Sigmoid colon (tissue), 6 donors: ENCODE measurements at regions not wholly inside any gene's neighbourhood (a gene's known extent, or its start where the extent isn't known, plus 50 kb on each side); places are given as distances from the start of the nearest gene placed in this dataset.

ENCODE experiments used
- DNase-seq: peaks from one replicate; pipeline ENCODE4 v3.0.0-alpha.2; 2019
- H3K27ac ChIP-seq, 4 donors: fragments of 200-600 bp; sonication (generic); one replicate each; pipeline ENCODE4 v1.5.1; 2016 to 2019; ENCODE audit warnings: mild to moderate bottlenecking in 1 of 4
- H3K27me3 ChIP-seq, 3 donors: fragments of 200-600 bp; sonication (generic); one replicate each; pipeline ENCODE4 v1.5.1; 2019; ENCODE audit warnings: mild to moderate bottlenecking in 1 of 3
- H3K36me3 ChIP-seq, 4 donors: fragments of 200-600 bp; sonication (generic); one replicate each; pipeline ENCODE4 v1.5.1; 2016 to 2019
- H3K4me1 ChIP-seq, 4 donors: fragments of 200-600 bp; sonication (generic); one replicate each; pipeline ENCODE4 v1.5.1; 2017 to 2019
- H3K4me3 ChIP-seq, 4 donors: fragments of 200-600 bp; sonication (generic); one replicate each; pipeline ENCODE4 v1.5.1; 2017 to 2019; ENCODE audit warnings: mild to moderate bottlenecking in 2 of 4, moderate library complexity in 1 of 4
- H3K9me3 ChIP-seq, 4 donors: fragments of 200-600 bp in 3 of 4; sonication (generic) in 3 of 4; one replicate each; pipeline versions ENCODE4 v1.5.1 to v1.6.1; 2013 to 2019
- EP300 ChIP-seq, 4 donors: sonication (generic); formaldehyde crosslinking; IDR thresholded peaks; one replicate each; pipeline ENCODE4 v1.6.1; 2017; ENCODE audit warnings: antibody characterized with exemption in 4 of 4
- POLR2A ChIP-seq, 2 donors: fragments of 450-650 bp; IDR thresholded peaks; one replicate each; pipeline ENCODE4 v1.6.1; 2016; ENCODE audit warnings: antibody characterized with exemption in 2 of 2, mild to moderate bottlenecking in 2 of 2, moderate library complexity in 2 of 2
- POLR2AphosphoS5 ChIP-seq, 4 donors: sonication (generic); formaldehyde crosslinking; IDR thresholded peaks; one replicate each; pipeline ENCODE4 v1.6.1; 2017; ENCODE audit warnings: antibody characterized with exemption in 4 of 4
- WGBS, 2 donors: extraction: QIAGEN DNeasy Blood & Tissue Kit; methylation state at CpG; one replicate each; pipeline ENCODE4 v1.1.7; 2013; 5-methylcytosine and 5-hydroxymethylcytosine counted together
- intact Hi-C: fragments of 100-400 bp; cut with DNase I; formaldehyde crosslinking; loops from one replicate; pipeline ENCODE4 v1.15.1; 2023
- TF ChIP-seq, protein P1 (sequence below), 4 experiments: fragments of 450-650 bp in 3 of 4; fragments of 200-600 bp in 1 of 4; IDR thresholded peaks; one replicate each; pipeline ENCODE4 v1.5.1; 2016 to 2019; ENCODE audit warnings: antibody characterized with exemption in 4 of 4, mild to moderate bottlenecking in 3 of 4, moderate library complexity in 2 of 4
- donor health status: healthy with polysubstance abuse.
- donor health status: healthy.

- Histone ChIP-seq H3K9me3 (no peaks in the 10 kb centered on the region), H3K27ac (no peak overlapping the region), H3K27me3 (no peaks in the 10 kb centered on the region), H3K36me3 (no peaks in the 10 kb centered on the region), H3K4me1 (no peaks in the 10 kb centered on the region), H3K4me3 (no peak overlapping the region)
- TF ChIP-seq POLR2A (IDR thresholded peaks at IDR 0.05), result no peak
- TF ChIP-seq POLR2AphosphoS5 (IDR thresholded peaks at IDR 0.05), result no peak
- no peak for TF ChIP-seq EP300 (IDR thresholded peaks at IDR 0.05)
- TF ChIP-seq, protein P1, sequence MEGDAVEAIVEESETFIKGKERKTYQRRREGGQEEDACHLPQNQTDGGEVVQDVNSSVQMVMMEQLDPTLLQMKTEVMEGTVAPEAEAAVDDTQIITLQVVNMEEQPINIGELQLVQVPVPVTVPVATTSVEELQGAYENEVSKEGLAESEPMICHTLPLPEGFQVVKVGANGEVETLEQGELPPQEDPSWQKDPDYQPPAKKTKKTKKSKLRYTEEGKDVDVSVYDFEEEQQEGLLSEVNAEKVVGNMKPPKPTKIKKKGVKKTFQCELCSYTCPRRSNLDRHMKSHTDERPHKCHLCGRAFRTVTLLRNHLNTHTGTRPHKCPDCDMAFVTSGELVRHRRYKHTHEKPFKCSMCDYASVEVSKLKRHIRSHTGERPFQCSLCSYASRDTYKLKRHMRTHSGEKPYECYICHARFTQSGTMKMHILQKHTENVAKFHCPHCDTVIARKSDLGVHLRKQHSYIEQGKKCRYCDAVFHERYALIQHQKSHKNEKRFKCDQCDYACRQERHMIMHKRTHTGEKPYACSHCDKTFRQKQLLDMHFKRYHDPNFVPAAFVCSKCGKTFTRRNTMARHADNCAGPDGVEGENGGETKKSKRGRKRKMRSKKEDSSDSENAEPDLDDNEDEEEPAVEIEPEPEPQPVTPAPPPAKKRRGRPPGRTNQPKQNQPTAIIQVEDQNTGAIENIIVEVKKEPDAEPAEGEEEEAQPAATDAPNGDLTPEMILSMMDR (IDR thresholded peaks at IDR 0.05), result no peak
- 64 to 71% methylated on average over 4 of the region's 4 CpGs for WGBS, 2 donors
- DNase-seq, result no peak
- intact Hi-C loops, result no loop called here
Measured at GRCh38 chr11:105553025-105553424, 56.8 kb upstream of the GRIA4 start.

- H3K4me1 ChIP-seq, result no peaks in the 10 kb centered on the region
- TF ChIP-seq EP300 (IDR thresholded peaks at IDR 0.05), result no peak
- TF ChIP-seq POLR2A (IDR thresholded peaks at IDR 0.05), result no peak
- TF ChIP-seq POLR2AphosphoS5 (IDR thresholded peaks at IDR 0.05), result no peak
- TF ChIP-seq, protein P1 (IDR thresholded peaks at IDR 0.05), result no peak
- H3K4me3 ChIP-seq, result no peak overlapping the region
- intact Hi-C loops, result no loop called here
- no peaks in the 10 kb centered on the region for H3K36me3 ChIP-seq
- 54 to 63% methylated on average over 3 of the region's 3 CpGs for WGBS, 2 donors
- no peaks in the 10 kb centered on the region for H3K27me3 ChIP-seq
- no peak overlapping the region for H3K27ac ChIP-seq
- H3K9me3 ChIP-seq, result no peaks in the 10 kb centered on the region
- no peak for DNase-seq
Measured at GRCh38 chr11:105548359-105548758, 61.5 kb upstream of the GRIA4 start.

DNA sequence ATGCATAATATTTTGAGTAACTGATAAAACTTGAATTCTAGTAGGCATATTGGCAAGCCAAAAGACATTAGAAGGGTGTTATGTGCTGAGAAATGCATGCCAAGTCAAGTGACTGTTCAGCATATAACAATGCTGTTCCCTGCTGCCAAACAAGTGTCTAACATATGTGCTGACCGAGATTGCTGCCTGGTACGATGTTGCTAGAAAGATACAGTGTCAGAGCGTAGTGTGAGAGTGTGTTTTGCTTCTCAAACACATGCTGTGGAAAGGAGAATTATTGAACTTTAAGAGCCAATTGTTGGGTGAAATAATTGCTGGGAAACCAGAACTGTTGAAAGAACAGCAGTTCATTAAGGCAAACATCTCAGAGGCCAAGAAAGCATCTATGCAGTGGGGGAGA, 71.3 kb upstream of the GRIA4 start:
- no peak for DNase-seq

DNA sequence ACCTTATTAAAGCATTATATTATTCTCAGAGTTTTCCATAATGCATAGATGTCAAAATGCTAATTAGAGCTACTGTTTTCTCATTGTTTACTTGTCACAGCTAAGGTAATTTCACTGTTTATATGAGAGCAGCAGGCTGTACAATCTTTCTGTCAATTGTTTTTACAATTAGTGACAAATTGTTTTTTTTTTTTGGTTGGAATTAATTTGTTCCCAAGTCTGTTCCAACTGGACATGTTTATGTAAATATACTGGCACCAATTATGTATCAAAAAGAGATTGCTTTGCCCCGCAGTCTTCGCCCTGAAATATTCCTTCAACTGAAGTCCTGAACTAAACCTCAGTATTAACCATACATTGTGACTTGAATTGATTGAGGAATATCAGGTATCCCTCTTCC, 72.3 kb upstream of the GRIA4 start:
- H3K4me1 ChIP-seq, result no peaks in the 10 kb centered on the region
- TF ChIP-seq POLR2A (IDR thresholded peaks at IDR 0.05), result no peak
- no peak for TF ChIP-seq EP300 (IDR thresholded peaks at IDR 0.05)
- TF ChIP-seq POLR2AphosphoS5 (IDR thresholded peaks at IDR 0.05), result no peak
- TF ChIP-seq, protein P1 (IDR thresholded peaks at IDR 0.05), result no peak
- no peak overlapping the region for H3K4me3 ChIP-seq
- no peak for DNase-seq
- no peaks in the 10 kb centered on the region for H3K27me3 ChIP-seq
- intact Hi-C loops, result no loop called here
- no peaks in the 10 kb centered on the region for H3K36me3 ChIP-seq
- H3K9me3 ChIP-seq, result no peaks in the 10 kb centered on the region
- no peak overlapping the region for H3K27ac ChIP-seq
- 43 to 44% methylated on average over 2 of the region's 2 CpGs for WGBS, 2 donors

More for the DNA sequence above, 71.3 kb upstream of the GRIA4 start:
- intact Hi-C loops, result no loop called here
- Histone ChIP-seq H3K27me3 (no peaks in the 10 kb centered on the region), H3K4me3 (no peak overlapping the region), H3K36me3 (no peaks in the 10 kb centered on the region), H3K4me1 (no peaks in the 10 kb centered on the region), H3K27ac (no peak overlapping the region), H3K9me3 (no peaks in the 10 kb centered on the region)
- 87 to 88% methylated on average over 3 of the region's 3 CpGs for WGBS, 2 donors
- TF ChIP-seq POLR2AphosphoS5 (IDR thresholded peaks at IDR 0.05) (no peak), EP300 (IDR thresholded peaks at IDR 0.05) (no peak), POLR2A (IDR thresholded peaks at IDR 0.05) (no peak)
- TF ChIP-seq, protein P1 (IDR thresholded peaks at IDR 0.05), result no peak

DNA sequence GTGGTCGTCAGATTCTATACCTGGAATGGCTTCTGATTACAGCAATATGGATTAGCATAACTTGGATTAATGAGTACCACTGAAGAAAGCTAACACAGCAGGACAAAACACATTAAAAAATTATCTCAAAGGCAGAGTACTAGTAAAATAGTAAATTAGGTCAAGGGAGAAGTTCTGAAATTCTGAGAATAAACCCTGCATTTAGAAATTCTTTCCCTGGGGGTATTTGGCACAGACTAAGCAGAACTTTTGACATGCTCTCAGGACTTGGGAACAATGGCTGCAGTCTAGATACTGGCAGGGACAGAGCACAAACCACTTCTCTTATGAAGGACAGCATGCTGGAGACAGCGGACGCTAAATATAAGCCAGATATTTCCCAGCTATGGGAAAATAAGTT, 85.6 kb upstream of the GRIA4 start:
- 69 to 87% methylated on average over 3 of the region's 3 CpGs for WGBS, 2 donors
- DNase-seq, result no peak
- no peak overlapping the region for H3K4me3 ChIP-seq
- TF ChIP-seq POLR2AphosphoS5 (IDR thresholded peaks at IDR 0.05), result no peak
- TF ChIP-seq EP300 (IDR thresholded peaks at IDR 0.05), result no peak
- TF ChIP-seq, protein P1 (IDR thresholded peaks at IDR 0.05), result no peak
- TF ChIP-seq POLR2A (IDR thresholded peaks at IDR 0.05), result no peak
- intact Hi-C loops, result no loop called here
- H3K36me3 ChIP-seq, result no peaks in the 10 kb centered on the region
- H3K4me1 ChIP-seq, result no peaks in the 10 kb centered on the region
- peaks cover 0 to 5% (median 0%) of the 10 kb centered on the region in 4 donors for H3K9me3 ChIP-seq
- no peak overlapping the region for H3K27ac ChIP-seq
- no peaks in the 10 kb centered on the region for H3K27me3 ChIP-seq
